ENCODE measurements at regions not wholly inside any gene's neighbourhood (a gene's known extent, or its start where the extent isn't known, plus 50 kb on each side); places are given as distances from the start of the nearest gene placed in this dataset.

GRCh38 chr10:23523251-23523650 is 84.4 kb downstream of the OTUD1 start:
- TF ChIP-seq, protein P1, sequence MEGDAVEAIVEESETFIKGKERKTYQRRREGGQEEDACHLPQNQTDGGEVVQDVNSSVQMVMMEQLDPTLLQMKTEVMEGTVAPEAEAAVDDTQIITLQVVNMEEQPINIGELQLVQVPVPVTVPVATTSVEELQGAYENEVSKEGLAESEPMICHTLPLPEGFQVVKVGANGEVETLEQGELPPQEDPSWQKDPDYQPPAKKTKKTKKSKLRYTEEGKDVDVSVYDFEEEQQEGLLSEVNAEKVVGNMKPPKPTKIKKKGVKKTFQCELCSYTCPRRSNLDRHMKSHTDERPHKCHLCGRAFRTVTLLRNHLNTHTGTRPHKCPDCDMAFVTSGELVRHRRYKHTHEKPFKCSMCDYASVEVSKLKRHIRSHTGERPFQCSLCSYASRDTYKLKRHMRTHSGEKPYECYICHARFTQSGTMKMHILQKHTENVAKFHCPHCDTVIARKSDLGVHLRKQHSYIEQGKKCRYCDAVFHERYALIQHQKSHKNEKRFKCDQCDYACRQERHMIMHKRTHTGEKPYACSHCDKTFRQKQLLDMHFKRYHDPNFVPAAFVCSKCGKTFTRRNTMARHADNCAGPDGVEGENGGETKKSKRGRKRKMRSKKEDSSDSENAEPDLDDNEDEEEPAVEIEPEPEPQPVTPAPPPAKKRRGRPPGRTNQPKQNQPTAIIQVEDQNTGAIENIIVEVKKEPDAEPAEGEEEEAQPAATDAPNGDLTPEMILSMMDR (IDR thresholded peaks at IDR 0.05) = no peak
- TF ChIP-seq POLR2A (IDR thresholded peaks at IDR 0.05) = no peak
